Thoracic aorta (tissue), 2 donors: ENCODE measurements at regions not wholly inside any gene's neighbourhood (a gene's known extent, or its start where the extent isn't known, plus 50 kb on each side); places are given as distances from the start of the nearest gene placed in this dataset.

Experiments
- ATAC-seq: fragments of 150-250 bp; one replicate; pipeline ENCODE4 v1.8.0; 2017; ENCODE audit warnings: low read depth; ENCODE audit not compliant: insufficient number of reproducible peaks, low FRiP score
- DNase-seq: peaks from one replicate; pipeline ENCODE4 v3.0.0-alpha.2; 2020; ENCODE audit warnings: low spot score
- H3K27ac ChIP-seq, 2 donors: fragments of 200-600 bp; sonication (generic); 1 replicate in 1 of 2; 2 replicates in 1 of 2; pipeline ENCODE4 v1.5.1; 2016; ENCODE audit warnings: mild to moderate bottlenecking in 2 of 2, moderate library complexity in 2 of 2
- H3K27me3 ChIP-seq: fragments of 200-600 bp; sonication (generic); replicated peaks from 2 replicates; pipeline ENCODE4 v1.6.0; 2016; ENCODE audit warnings: mild to moderate bottlenecking; ENCODE audit not compliant: insufficient read depth
- H3K36me3 ChIP-seq: fragments of 200-600 bp; sonication (generic); one replicate; pipeline ENCODE4 v1.5.1; 2016
- H3K4me1 ChIP-seq, 2 donors: fragments of 200-600 bp; sonication (generic); 1 replicate in 1 of 2; 2 replicates in 1 of 2; pipeline versions ENCODE4 v1.5.1 to v1.6.0; 2016; ENCODE audit warnings: low read depth in 2 of 2, mild to moderate bottlenecking in 1 of 2; ENCODE audit not compliant: control insufficient read depth in 1 of 2
- H3K4me3 ChIP-seq: fragments of 200-600 bp; sonication (generic); 2 replicates; pipeline ENCODE4 v1.5.1; 2016; ENCODE audit warnings: mild to moderate bottlenecking
- H3K9me3 ChIP-seq: fragments of 200-600 bp; sonication (generic); 2 replicates; pipeline ENCODE4 v1.5.1; 2016
- CTCF ChIP-seq: fragments of 200-600 bp; sonication (generic); IDR thresholded peaks from one replicate; pipeline ENCODE4 v1.5.1; 2019; ENCODE audit warnings: antibody characterized with exemption

- TF ChIP-seq CTCF: no peak
- no peaks in the 10 kb centered on the region for H3K36me3 ChIP-seq
- H3K4me3 ChIP-seq: no peak overlapping the region
- no peak overlapping the region for H3K27ac ChIP-seq
- DNase-seq: no peak
- H3K9me3 ChIP-seq: no peaks in the 10 kb centered on the region
- ATAC-seq: no peak
- no peaks in the 10 kb centered on the region for H3K4me1 ChIP-seq
- no peaks in the 10 kb centered on the region for H3K27me3 ChIP-seq
Observed at GRCh38 chr7:49150486-49150885, 226.1 kb downstream of the CDC14C start.

- DNase-seq (no peak), ATAC-seq (no peak)
- Histone ChIP-seq H3K27me3 (no peaks in the 10 kb centered on the region), H3K27ac (no peak overlapping the region), H3K4me3 (no peak overlapping the region), H3K9me3 (no peaks in the 10 kb centered on the region), H3K4me1 (no peaks in the 10 kb centered on the region), H3K36me3 (no peaks in the 10 kb centered on the region)
- TF ChIP-seq CTCF: no peak
Observed at GRCh38 chr7:49151146-49151545, 226.8 kb downstream of the CDC14C start.

- H3K9me3 ChIP-seq: no peaks in the 10 kb centered on the region
- no peak for TF ChIP-seq CTCF
Observed at GRCh38 chr7:49158321-49158720, 234.0 kb downstream of the CDC14C start.

GRCh38 chr7:49159536-49159935, 235.2 kb downstream of the CDC14C start:
- Histone ChIP-seq H3K4me1 (no peaks in the 10 kb centered on the region), H3K4me3 (no peak overlapping the region), H3K27me3 (no peaks in the 10 kb centered on the region), H3K27ac (no peak overlapping the region), H3K9me3 (no peaks in the 10 kb centered on the region), H3K36me3 (no peaks in the 10 kb centered on the region)
- no peak for DNase-seq
- no peak for TF ChIP-seq CTCF
- ATAC-seq: no peak

More at GRCh38 chr7:49158321-49158720, 234.0 kb downstream of the CDC14C start:
- Histone ChIP-seq H3K4me1 (no peaks in the 10 kb centered on the region), H3K36me3 (no peaks in the 10 kb centered on the region), H3K4me3 (no peak overlapping the region), H3K27ac (no peak overlapping the region), H3K27me3 (no peaks in the 10 kb centered on the region)
- ATAC-seq (no peak), DNase-seq (no peak)

- ATAC-seq: no peak
- H3K27me3 ChIP-seq: no peaks in the 10 kb centered on the region
- no peak for DNase-seq
- H3K27ac ChIP-seq: no peak overlapping the region
- no peaks in the 10 kb centered on the region for H3K9me3 ChIP-seq
- no peak for TF ChIP-seq CTCF
- no peak overlapping the region for H3K4me3 ChIP-seq
- no peaks in the 10 kb centered on the region for H3K4me1 ChIP-seq
- H3K36me3 ChIP-seq: no peaks in the 10 kb centered on the region
Observed at GRCh38 chr7:49166441-49166840, 242.1 kb downstream of the CDC14C start.
